ENCODE measurements at regions not wholly inside any gene's neighbourhood (a gene's known extent, or its start where the extent isn't known, plus 50 kb on each side); places are given as distances from the start of the nearest gene placed in this dataset.

GRCh38 chr5:108432024-108432423 lies 50.1 kb upstream of the FBXL17 start:
- TF ChIP-seq CTCF (IDR thresholded peaks at IDR 0.05) (no peak), EP300 (IDR thresholded peaks at IDR 0.05) (no peak), POLR2A (IDR thresholded peaks at IDR 0.05) (no peak), POLR2AphosphoS5 (IDR thresholded peaks at IDR 0.05) (no peak)
